Glutamatergic neuron (in vitro differentiated cells): ENCODE measurements at regions not wholly inside any gene's neighbourhood (a gene's known extent, or its start where the extent isn't known, plus 50 kb on each side); places are given as distances from the start of the nearest gene placed in this dataset.

ENCODE experiments used
- DNase-seq: peaks from one replicate; pipeline ENCODE4 v3.0.0; 2022
- H3K27ac Mint-ChIP-seq: one replicate; pipeline ENCODE4 v1.8.0; 2020; ENCODE audit warnings: mild to moderate bottlenecking, mixed read lengths, inconsistent platforms; ENCODE audit not compliant: unreplicated experiment
- H3K27me3 Mint-ChIP-seq: one replicate; pipeline ENCODE4 v1.8.0; 2020; ENCODE audit warnings: mild to moderate bottlenecking, moderate library complexity, mixed read lengths, inconsistent platforms; ENCODE audit not compliant: unreplicated experiment
- H3K36me3 Mint-ChIP-seq: one replicate; pipeline ENCODE4 v1.8.0; 2020; ENCODE audit warnings: mild to moderate bottlenecking, mixed read lengths, inconsistent platforms; ENCODE audit not compliant: unreplicated experiment
- H3K4me1 Mint-ChIP-seq: one replicate; pipeline ENCODE4 v1.8.0; 2020; ENCODE audit warnings: mild to moderate bottlenecking, low read depth, mixed read lengths, inconsistent platforms; ENCODE audit not compliant: unreplicated experiment
- H3K4me3 Mint-ChIP-seq: one replicate; pipeline ENCODE4 v1.8.0; 2020; ENCODE audit warnings: mild to moderate bottlenecking, mixed read lengths, inconsistent platforms; ENCODE audit not compliant: unreplicated experiment
- H3K9me3 Mint-ChIP-seq: one replicate; pipeline ENCODE4 v1.8.0; 2020; ENCODE audit warnings: mild to moderate bottlenecking, moderate library complexity, mixed read lengths, inconsistent platforms; ENCODE audit not compliant: unreplicated experiment
- CTCF ChIP-seq: fragments of 200-600 bp; sonication (generic); IDR thresholded peaks from one replicate; pipeline ENCODE4 v1.5.0; 2021; ENCODE audit not compliant: partially characterized antibody, unreplicated experiment

GRCh38 chr13:30123575-30123974 is 183.8 kb downstream of the KATNAL1 start:
- TF ChIP-seq CTCF: no peak
- Mint-ChIP-seq H3K27ac (no peak overlapping the region), H3K4me3 (no peak overlapping the region)

GRCh38 chr13:30121666-30122065 is 185.7 kb downstream of the KATNAL1 start:
- H3K4me3 Mint-ChIP-seq: no peak overlapping the region
- H3K9me3 Mint-ChIP-seq: no peaks in the 10 kb centered on the region
- no peak for DNase-seq
- peaks cover 19% of the 10 kb centered on the region for H3K4me1 Mint-ChIP-seq
- peaks cover 4% of the 10 kb centered on the region for H3K27me3 Mint-ChIP-seq
- H3K27ac Mint-ChIP-seq: no peak overlapping the region
- no peak for TF ChIP-seq CTCF
- peaks cover 7% of the 10 kb centered on the region for H3K36me3 Mint-ChIP-seq

More at GRCh38 chr13:30123575-30123974, 183.8 kb downstream of the KATNAL1 start:
- no peak for DNase-seq
- Mint-ChIP-seq H3K36me3 (peaks cover 7% of the 10 kb centered on the region), H3K9me3 (peaks cover 1% of the 10 kb centered on the region), H3K27me3 (peaks cover 4% of the 10 kb centered on the region), H3K4me1 (peaks cover 7% of the 10 kb centered on the region)

GRCh38 chr13:30121244-30121643 is 186.1 kb downstream of the KATNAL1 start:
- no peak for DNase-seq
- Mint-ChIP-seq H3K9me3 (no peaks in the 10 kb centered on the region), H3K27ac (no peak overlapping the region), H3K36me3 (peaks cover 7% of the 10 kb centered on the region), H3K4me3 (no peak overlapping the region), H3K27me3 (peaks cover 7% of the 10 kb centered on the region), H3K4me1 (peaks cover 23% of the 10 kb centered on the region)
- no peak for TF ChIP-seq CTCF

GRCh38 chr13:30120133-30120822 is 187.1 kb downstream of the KATNAL1 start:
- DNase-seq: no peak
- no peak overlapping the region for H3K4me3 Mint-ChIP-seq
- H3K27ac Mint-ChIP-seq: no peak overlapping the region
- H3K27me3 Mint-ChIP-seq: peaks cover 8% of the 10 kb centered on the region
- H3K36me3 Mint-ChIP-seq: peaks cover 7% of the 10 kb centered on the region
- no peak for TF ChIP-seq CTCF
- H3K4me1 Mint-ChIP-seq: peaks cover 30% of the 10 kb centered on the region
- no peaks in the 10 kb centered on the region for H3K9me3 Mint-ChIP-seq

- Mint-ChIP-seq H3K27me3 (peaks cover 11% of the 10 kb centered on the region), H3K4me3 (no peak overlapping the region), H3K9me3 (peaks cover 3% of the 10 kb centered on the region), H3K36me3 (peaks cover 7% of the 10 kb centered on the region), H3K4me1 (peaks cover 32% of the 10 kb centered on the region), H3K27ac (no peak overlapping the region)
- no peak for DNase-seq
- no peak for TF ChIP-seq CTCF
Measured at GRCh38 chr13:30119476-30119875, 187.9 kb downstream of the KATNAL1 start.
